A673 (cell line): ENCODE measurements at regions not wholly inside any gene's neighbourhood (a gene's known extent, or its start where the extent isn't known, plus 50 kb on each side); places are given as distances from the start of the nearest gene placed in this dataset.

Source experiments
- BruUV-seq: library from RNA; stranded (reverse); fragments of 400-500 nt; replicated peaks from 2 replicates; lab custom pipeline; 2021; lab: Mats Ljungman, UMichigan
- CTCF ChIA-PET: fragments of 300-600 bp; sonication (Branson Sonifier 250); formaldehyde crosslinking; loops from one replicate; lab custom pipeline; 2022; ENCODE audit warnings: antibody characterized with exemption; lab: Charles Lee
- POLR2A ChIA-PET: fragments of 300-600 bp; sonication (Branson Sonifier 250); formaldehyde crosslinking; loops from one replicate; lab custom pipeline; 2022; ENCODE audit warnings: antibody characterized with exemption; ENCODE audit not compliant: low non-redundant PET; lab: Charles Lee
- DNase-seq: peaks from one replicate; pipeline ENCODE4 v3.0.0-alpha.2; 2015; ENCODE audit warnings: low spot score
- H3K27ac ChIP-seq: fragments of 200-600 bp; sonication (generic); 2 replicates; pipeline ENCODE4 v1.5.1; 2016; ENCODE audit warnings: mixed run types, low read depth, mild to moderate bottlenecking, mixed read lengths, antibody characterized with exemption, low read length; ENCODE audit not compliant: poor library complexity, severe bottlenecking
- H3K27me3 ChIP-seq: fragments of 200-600 bp; sonication (generic); replicated peaks from 2 replicates; pipeline ENCODE4 v1.6.1; 2017; ENCODE audit warnings: mixed run types, low read depth, mild to moderate bottlenecking, mixed read lengths, antibody characterized with exemption, low read length; ENCODE audit not compliant: insufficient read depth, poor library complexity
- H3K36me3 ChIP-seq: fragments of 200-600 bp; sonication (generic); 2 replicates; pipeline ENCODE4 v1.6.1; 2016; ENCODE audit warnings: mixed run types, mild to moderate bottlenecking, mixed read lengths, antibody characterized with exemption, low read length; ENCODE audit not compliant: insufficient read depth, poor library complexity, severe bottlenecking
- H3K4me1 ChIP-seq: fragments of 200-600 bp; sonication (generic); 2 replicates; pipeline ENCODE4 v1.6.1; 2017; ENCODE audit warnings: mixed run types, mild to moderate bottlenecking, mixed read lengths, antibody characterized with exemption, low read length; ENCODE audit not compliant: insufficient read depth, poor library complexity, severe bottlenecking
- H3K4me3 ChIP-seq: fragments of 200-600 bp; sonication (generic); 2 replicates; pipeline ENCODE4 v1.5.1; 2016; ENCODE audit warnings: low read depth, mixed run types, mild to moderate bottlenecking, mixed read lengths, low read length; ENCODE audit not compliant: poor library complexity, severe bottlenecking
- H3K9me3 ChIP-seq: fragments of 200-600 bp; sonication (generic); 2 replicates; pipeline ENCODE4 v1.6.1; 2016; ENCODE audit warnings: mixed run types, low read depth, mild to moderate bottlenecking, mixed read lengths, antibody characterized with exemption, low read length; ENCODE audit not compliant: poor library complexity, severe bottlenecking
- CTCF ChIP-seq: fragments of 300-800, 200-600 bp; sonication (generic); conservative IDR thresholded peaks from 2 replicates; pipeline ENCODE4 v1.5.1; 2017; ENCODE audit warnings: low read depth, mild to moderate bottlenecking, antibody characterized with exemption, low read length, moderate library complexity, mixed read lengths
- EZH2 ChIP-seq: fragments of 200-600 bp; sonication (generic); IDR thresholded peaks from 2 replicates; pipeline ENCODE4 v1.6.1; 2017; ENCODE audit warnings: borderline replicate concordance, low read depth, mild to moderate bottlenecking, mixed read lengths, antibody characterized with exemption, low read length; ENCODE audit not compliant: poor library complexity, severe bottlenecking
- intact Hi-C: fragments of 100-400 bp; cut with micrococcal nuclease; formaldehyde crosslinking; loops from one replicate; pipeline ENCODE4 v1.10.0; 2022; ENCODE audit not compliant: unreplicated experiment

GRCh38 chr2:5412001-5412400, 280.2 kb upstream of the SOX11 start:
- Histone ChIP-seq H3K36me3 (no peaks in the 10 kb centered on the region), H3K27ac (no peak overlapping the region), H3K9me3 (no peaks in the 10 kb centered on the region), H3K4me1 (peaks cover 20% of the 10 kb centered on the region), H3K27me3 (no peaks in the 10 kb centered on the region), H3K4me3 (no peak overlapping the region)
- TF ChIP-seq EZH2 (no peak), CTCF (no peak)
- intact Hi-C loops, result no loop called here
- POLR2A ChIA-PET, result no interaction called here
- no peak for DNase-seq
- CTCF ChIA-PET, result no interaction called here
- BruUV-seq, result no TSS peak

- H3K27ac ChIP-seq, result no peak overlapping the region
- no peaks in the 10 kb centered on the region for H3K9me3 ChIP-seq
- H3K27me3 ChIP-seq, result no peaks in the 10 kb centered on the region
- no peaks in the 10 kb centered on the region for H3K4me1 ChIP-seq
- H3K36me3 ChIP-seq, result no peaks in the 10 kb centered on the region
- TF ChIP-seq CTCF, result no peak
- no peak for TF ChIP-seq EZH2
- no TSS peak for BruUV-seq
- no peak overlapping the region for H3K4me3 ChIP-seq
- ChIA-PET CTCF (no interaction called here), POLR2A (no interaction called here)
- intact Hi-C loops, result no loop called here
- no peak for DNase-seq
Observed at GRCh38 chr2:5433855-5434254, 258.3 kb upstream of the SOX11 start.

- no peak overlapping the region for H3K27ac ChIP-seq
- H3K9me3 ChIP-seq, result no peaks in the 10 kb centered on the region
- no peaks in the 10 kb centered on the region for H3K36me3 ChIP-seq
- no peak overlapping the region for H3K4me3 ChIP-seq
- POLR2A ChIA-PET, result no interaction called here
- no peaks in the 10 kb centered on the region for H3K4me1 ChIP-seq
- CTCF ChIA-PET, result no interaction called here
- no peaks in the 10 kb centered on the region for H3K27me3 ChIP-seq
- no peak for TF ChIP-seq CTCF
- no peak for TF ChIP-seq EZH2
- no TSS peak for BruUV-seq
- no peak for DNase-seq
- intact Hi-C loops, result no loop called here
Observed at GRCh38 chr2:5437375-5437774, 254.8 kb upstream of the SOX11 start.
